ENCODE measurements at regions not wholly inside any gene's neighbourhood (a gene's known extent, or its start where the extent isn't known, plus 50 kb on each side); places are given as distances from the start of the nearest gene placed in this dataset.

GRCh38 chr14:42070031-42070430 lies 463.4 kb downstream of the LRFN5 start:
- TF ChIP-seq, protein P1, sequence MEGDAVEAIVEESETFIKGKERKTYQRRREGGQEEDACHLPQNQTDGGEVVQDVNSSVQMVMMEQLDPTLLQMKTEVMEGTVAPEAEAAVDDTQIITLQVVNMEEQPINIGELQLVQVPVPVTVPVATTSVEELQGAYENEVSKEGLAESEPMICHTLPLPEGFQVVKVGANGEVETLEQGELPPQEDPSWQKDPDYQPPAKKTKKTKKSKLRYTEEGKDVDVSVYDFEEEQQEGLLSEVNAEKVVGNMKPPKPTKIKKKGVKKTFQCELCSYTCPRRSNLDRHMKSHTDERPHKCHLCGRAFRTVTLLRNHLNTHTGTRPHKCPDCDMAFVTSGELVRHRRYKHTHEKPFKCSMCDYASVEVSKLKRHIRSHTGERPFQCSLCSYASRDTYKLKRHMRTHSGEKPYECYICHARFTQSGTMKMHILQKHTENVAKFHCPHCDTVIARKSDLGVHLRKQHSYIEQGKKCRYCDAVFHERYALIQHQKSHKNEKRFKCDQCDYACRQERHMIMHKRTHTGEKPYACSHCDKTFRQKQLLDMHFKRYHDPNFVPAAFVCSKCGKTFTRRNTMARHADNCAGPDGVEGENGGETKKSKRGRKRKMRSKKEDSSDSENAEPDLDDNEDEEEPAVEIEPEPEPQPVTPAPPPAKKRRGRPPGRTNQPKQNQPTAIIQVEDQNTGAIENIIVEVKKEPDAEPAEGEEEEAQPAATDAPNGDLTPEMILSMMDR (IDR thresholded peaks at IDR 0.05), result no peak
- TF ChIP-seq EP300 (IDR thresholded peaks at IDR 0.05) (no peak), POLR2A (IDR thresholded peaks at IDR 0.05) (no peak)
